Activated naive CD8-positive, alpha-beta T cell treated with anti-CD3 and anti-CD28 coated beads, Interleukin-2, amount 50 U/mL, for 16 hours (primary cell): ENCODE measurements at regions not wholly inside any gene's neighbourhood (a gene's known extent, or its start where the extent isn't known, plus 50 kb on each side); places are given as distances from the start of the nearest gene placed in this dataset.
"Not testable (repeated sequence)": the region's sequence is repeated elsewhere in the genome, so short reads cannot be mapped to it uniquely, and the experiment has no call there.

Source experiments
- DNase-seq: peaks from one replicate; pipeline ENCODE4 v3.0.0-alpha.2; 2020; ENCODE audit warnings: low read depth, low spot score

DNA sequence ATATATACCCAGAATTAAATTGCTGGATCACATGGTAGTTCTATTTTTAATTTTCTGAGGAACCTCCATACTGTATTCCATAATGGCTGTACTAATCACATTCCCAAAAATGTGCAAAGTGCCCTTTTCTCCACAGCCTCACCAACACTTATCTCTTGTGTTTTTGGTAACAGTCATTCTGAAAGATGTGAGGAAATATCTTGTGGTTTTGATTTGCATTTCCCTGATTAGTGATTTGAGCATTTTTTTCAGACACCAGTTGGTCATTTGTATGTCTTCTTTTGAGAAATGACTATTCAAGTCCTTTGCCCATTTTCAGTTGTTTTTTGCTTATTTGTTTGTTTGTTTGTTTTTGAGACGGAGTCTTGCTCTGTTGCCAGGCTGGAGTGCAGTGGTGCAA, 98.1 kb upstream of the SIMC1 start:
- not testable (repeated sequence) for DNase-seq

DNA sequence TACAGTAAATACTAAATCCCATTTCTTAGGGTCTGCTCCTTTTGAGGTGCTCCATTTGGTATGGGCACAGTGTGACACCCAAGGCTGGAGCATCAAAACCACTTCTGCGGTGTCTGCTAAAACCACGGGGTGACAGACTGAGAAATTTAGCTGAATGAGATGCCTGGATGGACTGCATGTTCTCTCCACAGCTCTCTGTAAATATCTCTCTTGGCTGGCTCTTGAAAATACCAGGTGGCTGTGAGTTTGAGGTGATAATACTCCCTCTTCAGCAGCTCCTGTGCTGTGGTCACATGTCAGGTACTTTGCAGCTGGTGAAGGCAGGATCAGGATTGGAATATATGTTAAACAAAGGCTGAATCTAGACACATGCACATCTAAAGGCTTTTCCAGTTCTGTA, 93.7 kb upstream of the SIMC1 start:
- no peak for DNase-seq

- not testable (repeated sequence) for DNase-seq
Observed at GRCh38 chr5:176149948-176150347, 88.3 kb upstream of the SIMC1 start.

GRCh38 chr5:176151281-176151680, 86.9 kb upstream of the SIMC1 start:
- DNase-seq = no peak

- DNase-seq = no peak
Observed at GRCh38 chr5:176152191-176152929, 85.9 kb upstream of the SIMC1 start.

DNA sequence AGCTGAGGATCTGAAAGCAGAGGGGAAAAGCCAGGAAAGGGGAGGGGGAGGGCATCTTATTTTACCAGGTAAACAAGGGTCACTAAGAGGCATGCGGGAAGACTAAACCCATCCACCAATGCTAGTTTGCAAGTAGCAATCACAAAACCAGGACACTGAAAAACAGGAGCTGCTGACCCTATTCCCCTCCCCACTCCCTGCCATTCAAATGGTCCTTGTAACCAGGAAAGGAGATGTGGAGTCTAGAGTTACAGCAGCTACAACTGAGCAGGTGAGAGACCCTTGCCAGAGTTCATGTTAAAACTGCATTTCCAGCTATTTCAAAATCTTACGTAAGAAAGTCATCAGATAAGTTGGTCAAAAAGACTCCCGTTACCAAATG, 85.3 kb upstream of the SIMC1 start:
- DNase-seq = no peak

GRCh38 chr5:176153741-176154140, 84.5 kb upstream of the SIMC1 start:
- no peak for DNase-seq

DNA sequence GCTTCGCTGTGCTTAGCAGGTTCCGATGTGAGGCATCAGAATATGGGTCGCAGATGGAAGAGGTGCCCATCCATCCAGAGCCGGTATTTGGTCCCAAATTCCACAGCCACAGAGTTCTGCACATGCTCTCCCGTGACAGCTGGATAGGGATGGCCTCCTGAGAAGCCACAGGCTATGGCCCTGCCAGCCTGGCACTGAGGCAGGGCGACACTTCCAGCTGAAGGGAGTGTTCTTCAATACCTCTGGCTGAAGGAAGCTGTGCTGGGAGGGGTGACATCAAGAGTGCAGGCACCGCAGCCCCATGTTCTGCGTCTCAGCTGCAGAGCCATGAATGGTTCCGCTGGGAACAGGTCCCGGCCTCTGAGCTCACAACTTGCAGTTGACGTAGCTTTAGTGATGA, 83.4 kb upstream of the SIMC1 start:
- DNase-seq = no peak

- DNase-seq = no peak
Observed at GRCh38 chr5:176155922-176156359, 82.3 kb upstream of the SIMC1 start.

DNA sequence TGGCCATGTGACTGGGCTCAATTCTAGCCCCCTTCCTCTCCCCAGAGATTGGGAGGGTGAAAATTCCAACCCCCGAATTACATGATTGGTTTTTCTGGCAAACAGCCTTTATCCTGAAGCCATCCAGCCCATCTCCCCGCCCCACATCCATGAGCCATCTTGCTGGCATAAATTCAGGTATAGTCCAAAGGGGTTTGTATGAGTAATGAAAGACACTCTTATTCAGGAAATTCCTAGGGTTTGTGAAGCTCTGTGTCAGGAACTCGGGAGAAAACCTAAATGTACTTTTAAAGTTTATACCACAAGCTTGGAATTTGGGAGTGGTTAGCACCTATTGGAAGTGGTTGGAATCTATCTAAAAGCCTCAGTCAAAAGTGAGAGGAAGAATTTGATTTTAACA, 80.6 kb upstream of the SIMC1 start:
- DNase-seq = no peak

GRCh38 chr5:176161431-176161830, 76.8 kb upstream of the SIMC1 start:
- no peak for DNase-seq

- DNase-seq = no peak
Observed at GRCh38 chr5:176162198-176162597, 76.0 kb upstream of the SIMC1 start.

DNA sequence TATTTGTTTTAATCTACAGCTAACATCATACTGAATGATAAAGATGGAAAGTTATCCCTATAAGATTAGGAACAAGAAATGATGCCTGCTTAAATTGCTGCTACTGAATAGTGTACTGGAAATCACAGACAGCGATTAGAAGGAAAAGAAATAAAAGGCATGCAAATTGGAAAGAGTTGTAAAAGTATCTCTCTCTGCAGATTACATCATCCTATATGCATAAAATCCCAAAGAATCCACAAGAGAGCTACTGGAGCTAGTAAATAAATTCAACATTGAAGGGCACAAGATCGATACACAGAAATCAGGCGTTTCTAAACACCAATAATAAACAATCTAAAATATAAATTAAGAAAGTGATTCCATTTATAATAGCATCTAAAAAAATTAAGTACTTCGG, 75.3 kb upstream of the SIMC1 start:
- DNase-seq = no peak

DNA sequence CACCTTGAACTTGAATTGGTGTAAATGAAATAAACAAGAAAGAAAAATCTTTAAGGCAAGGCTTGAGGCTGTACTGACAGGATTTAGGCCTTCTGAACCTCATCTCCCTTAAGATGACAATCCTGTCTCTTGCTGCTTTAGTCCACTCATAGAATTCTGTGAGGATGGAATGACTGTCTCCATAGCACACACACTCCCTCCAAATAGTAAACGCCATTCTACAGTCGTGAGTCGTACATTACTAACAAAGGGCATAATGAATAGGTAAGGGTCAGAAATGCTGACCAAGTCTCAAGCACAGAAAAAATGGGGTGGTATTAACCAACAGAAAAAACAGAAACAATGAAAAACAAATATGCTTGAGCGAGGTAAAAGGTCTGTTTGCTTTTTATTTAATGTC, 71.8 kb upstream of the SIMC1 start:
- DNase-seq = no peak

DNA sequence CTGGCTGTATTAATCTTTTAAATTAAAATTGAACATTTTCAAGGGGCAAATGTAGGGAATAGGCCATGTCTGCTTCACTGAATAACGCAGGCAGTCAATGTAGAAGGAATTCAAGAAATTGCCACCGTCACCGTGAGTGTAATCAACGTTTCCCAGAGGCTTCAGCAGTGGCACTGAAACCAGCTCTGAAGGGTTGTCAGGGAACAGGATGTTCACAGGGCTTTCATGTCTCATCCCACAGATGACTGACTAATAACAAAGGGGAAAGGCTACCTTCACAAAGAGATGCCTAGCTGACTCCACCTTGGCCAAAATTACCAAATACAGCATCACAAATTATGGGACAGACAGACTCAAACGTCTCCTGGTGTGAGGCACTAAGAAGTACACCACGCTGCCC, 70.4 kb upstream of the SIMC1 start:
- DNase-seq = no peak

- no peak for DNase-seq
Observed at GRCh38 chr5:176169393-176170063, 68.7 kb upstream of the SIMC1 start.

DNA sequence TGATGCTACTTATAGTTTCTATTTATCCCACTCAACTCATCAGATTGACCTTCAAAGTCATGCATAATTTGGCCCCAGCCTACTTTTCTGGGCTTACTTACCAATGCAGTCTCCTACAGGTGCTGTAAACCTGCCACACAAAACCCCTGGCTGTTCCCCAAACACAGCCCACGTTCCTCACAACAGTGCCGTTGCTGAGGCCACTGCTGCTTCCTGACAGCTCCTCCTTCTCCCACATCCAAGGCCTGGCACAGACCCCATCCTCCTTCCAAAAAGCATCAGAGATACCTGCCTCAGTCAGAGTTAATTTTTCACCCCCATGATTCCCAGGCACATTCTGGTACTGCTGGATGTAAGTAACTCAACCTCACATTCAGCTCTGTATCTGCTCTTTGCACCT, 68.1 kb upstream of the SIMC1 start:
- DNase-seq = no peak

GRCh38 chr5:176171171-176171760, 67.0 kb upstream of the SIMC1 start:
- DNase-seq = no peak

DNA sequence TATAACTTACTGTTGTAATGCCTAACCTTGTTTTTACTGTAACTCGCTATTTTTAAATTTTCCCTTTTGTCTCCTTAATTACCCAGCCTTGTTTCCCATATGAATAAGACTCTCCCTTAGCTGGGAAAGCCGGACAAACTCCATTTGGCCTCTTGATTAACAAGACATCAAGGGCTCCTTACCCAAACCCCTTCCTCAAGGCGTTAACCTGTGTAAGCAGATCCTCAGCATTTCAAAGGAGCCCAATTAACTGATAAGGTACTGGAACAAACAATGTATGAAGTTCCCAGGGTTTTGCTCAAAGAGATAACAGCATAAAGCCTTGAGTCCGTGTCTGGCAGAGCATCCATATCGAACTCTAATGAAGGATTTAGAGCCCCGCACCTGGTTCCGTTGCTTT, 66.0 kb upstream of the SIMC1 start:
- DNase-seq = no peak

DNA sequence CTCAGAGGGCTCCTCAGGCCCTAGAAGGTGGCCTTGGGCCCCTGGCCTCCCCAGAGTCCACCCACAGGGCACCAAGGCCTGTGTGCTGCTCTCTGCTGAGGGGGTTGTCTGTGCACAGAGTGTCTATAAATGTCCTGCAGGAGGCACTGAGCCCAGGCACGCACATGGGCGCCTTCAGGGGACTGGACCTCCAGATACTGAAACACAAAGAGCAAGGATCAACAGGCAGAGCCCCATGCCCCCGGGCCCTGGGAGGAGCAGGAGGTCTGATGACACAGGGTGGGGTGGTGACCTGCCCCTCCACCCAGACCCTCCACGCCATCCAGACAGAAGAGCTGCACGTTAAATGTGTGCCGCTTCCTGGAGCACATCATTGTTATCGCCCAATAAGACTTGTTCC, 64.6 kb upstream of the SIMC1 start:
- DNase-seq = no peak

DNA sequence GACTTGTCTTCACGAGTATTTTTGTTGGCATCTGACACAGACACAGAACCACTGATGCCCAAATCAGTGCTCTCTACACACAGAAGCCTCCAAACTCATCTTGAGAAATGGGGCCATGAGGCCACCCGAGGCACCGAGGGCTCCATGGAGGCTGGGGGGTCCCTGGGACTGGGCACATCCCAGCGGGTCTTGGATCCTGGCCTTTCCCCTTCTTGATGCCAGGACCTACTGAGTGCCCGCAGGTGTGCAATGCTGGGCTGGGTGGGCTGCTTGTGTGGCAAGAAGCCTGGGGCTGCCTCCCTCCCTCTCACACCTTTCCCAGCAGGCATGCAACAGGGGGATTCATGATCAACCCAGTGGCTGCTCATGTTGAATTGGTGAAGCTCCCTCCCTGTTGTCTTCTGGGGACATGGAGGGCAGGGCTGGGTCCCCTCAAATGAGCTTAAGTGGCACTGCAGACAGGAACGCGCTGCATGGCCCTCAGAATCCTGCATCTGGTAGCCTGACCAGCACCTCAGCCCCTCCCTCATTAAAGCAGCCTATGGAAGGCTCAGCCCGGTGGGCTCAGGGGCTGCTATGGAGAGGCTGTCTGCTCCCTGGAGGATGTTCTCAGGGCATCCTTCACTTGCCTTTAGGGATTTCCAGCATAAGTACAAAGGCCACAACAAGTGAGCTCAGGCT, 63.7 kb upstream of the SIMC1 start:
- no peak for DNase-seq

DNA sequence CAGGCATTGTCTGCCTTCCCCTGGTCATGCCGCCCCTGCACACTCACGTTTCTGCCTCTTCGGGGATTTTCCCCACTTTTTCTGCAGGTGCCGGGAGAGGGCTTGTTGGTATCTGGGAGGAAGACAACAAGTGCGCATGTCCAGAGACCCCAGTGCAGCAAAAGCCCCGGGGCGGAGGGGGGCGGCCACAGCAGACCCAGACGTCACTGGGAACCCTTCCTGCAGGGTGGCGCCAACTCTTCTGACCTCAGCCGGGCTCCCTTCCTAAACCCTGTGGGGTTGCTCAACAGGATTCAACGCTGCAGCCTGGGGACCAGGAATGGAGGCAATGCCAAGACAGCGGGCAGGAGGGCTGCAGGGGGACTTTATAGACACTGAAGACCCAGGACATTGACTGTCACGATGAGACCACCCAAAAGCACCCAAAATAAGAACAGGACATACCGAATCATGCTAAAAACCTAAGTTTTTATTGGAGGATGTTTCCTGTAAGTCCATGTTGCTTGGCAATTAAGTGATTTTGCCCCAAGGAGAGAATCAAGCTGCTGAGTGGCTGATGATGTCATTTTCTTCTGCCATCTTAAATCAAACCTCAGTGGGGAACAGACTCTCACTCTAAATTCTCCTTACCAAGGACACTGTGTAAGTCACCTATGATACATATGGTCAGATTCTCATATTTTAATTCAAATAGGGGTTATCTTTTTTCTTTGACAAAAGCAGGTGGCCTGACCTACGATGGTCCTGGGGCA, 62.9 kb upstream of the SIMC1 start:
- no peak for DNase-seq
